ENCODE measurements at regions not wholly inside any gene's neighbourhood (a gene's known extent, or its start where the extent isn't known, plus 50 kb on each side); places are given as distances from the start of the nearest gene placed in this dataset.

DNA sequence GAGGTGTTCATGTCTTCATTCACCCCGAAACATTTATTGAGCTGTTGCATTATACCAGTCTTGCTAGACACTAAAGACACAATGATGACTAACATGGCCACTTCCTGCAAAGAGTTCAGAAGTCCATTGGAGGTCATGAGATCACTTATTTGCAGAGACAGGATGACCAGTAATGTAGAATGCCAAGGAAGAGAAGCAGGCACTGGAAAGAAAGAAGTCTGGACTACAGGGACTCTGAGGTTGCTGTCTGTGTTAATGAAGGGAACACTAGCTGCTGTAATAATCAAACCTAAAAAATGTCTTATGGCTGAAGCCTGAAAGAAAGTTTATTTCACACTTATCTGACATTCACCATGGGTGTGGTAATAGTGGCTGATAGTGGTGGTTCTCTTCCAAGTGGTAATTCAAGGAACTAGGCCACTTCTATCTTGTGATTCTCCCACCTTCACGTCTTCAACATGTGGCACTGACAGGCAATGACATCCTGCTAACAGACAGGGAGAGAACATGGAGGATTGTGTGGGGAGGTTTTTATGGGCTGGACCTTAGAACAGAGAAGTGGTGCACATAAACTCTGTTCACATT, 89.2 kb upstream of the MKLN1 start:
- WGBS (ENCODE audit: insufficient coverage), result no CpG with 5 or more reads among the region's 2 CpGs
- no peak overlapping the region for H2AFZ ChIP-seq (ENCODE audit: insufficient read depth, low read depth, low read length, poor library complexity, severe bottlenecking)
- intact Hi-C loops (cut with micrococcal nuclease), result no loop called here
- ATAC-seq (ENCODE audit: low read depth), result no peak
- ChIA-PET CTCF (no interaction called here), POLR2A (no interaction called here)
- no peak overlapping the region for H3K27ac ChIP-seq (ENCODE audit: low read length in 2 of 2)
- no peak overlapping the region for H3K4me3 Mint-ChIP-seq
- no peaks in the 10 kb centered on the region for H3K79me2 ChIP-seq (ENCODE audit: control insufficient read depth, insufficient read depth, low read length)
- no peak overlapping the region for H3K9ac ChIP-seq (ENCODE audit: low read length)
- no peak for DNase-seq
- TF ChIP-seq EZH2 (IDR thresholded peaks at IDR 0.05; ENCODE audit: borderline replicate concordance, insufficient read depth, low read depth, low read length, poor library complexity, severe bottlenecking), result no peak
- TF ChIP-seq, protein P1, sequence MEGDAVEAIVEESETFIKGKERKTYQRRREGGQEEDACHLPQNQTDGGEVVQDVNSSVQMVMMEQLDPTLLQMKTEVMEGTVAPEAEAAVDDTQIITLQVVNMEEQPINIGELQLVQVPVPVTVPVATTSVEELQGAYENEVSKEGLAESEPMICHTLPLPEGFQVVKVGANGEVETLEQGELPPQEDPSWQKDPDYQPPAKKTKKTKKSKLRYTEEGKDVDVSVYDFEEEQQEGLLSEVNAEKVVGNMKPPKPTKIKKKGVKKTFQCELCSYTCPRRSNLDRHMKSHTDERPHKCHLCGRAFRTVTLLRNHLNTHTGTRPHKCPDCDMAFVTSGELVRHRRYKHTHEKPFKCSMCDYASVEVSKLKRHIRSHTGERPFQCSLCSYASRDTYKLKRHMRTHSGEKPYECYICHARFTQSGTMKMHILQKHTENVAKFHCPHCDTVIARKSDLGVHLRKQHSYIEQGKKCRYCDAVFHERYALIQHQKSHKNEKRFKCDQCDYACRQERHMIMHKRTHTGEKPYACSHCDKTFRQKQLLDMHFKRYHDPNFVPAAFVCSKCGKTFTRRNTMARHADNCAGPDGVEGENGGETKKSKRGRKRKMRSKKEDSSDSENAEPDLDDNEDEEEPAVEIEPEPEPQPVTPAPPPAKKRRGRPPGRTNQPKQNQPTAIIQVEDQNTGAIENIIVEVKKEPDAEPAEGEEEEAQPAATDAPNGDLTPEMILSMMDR (IDR thresholded peaks at IDR 0.05), result no peak
- H3K9me3 Mint-ChIP-seq (ENCODE audit: insufficient read depth), result no peaks in the 10 kb centered on the region
- peaks cover 7% of the 10 kb centered on the region for H3K4me1 Mint-ChIP-seq
- no peak overlapping the region for H3K27ac Mint-ChIP-seq
- H3K27me3 ChIP-seq (replicated peaks in 1 of 4; ENCODE audit: control extremely low read depth in 1 of 4, control insufficient read depth in 3 of 4, insufficient read depth in 4 of 4, low read length in 3 of 4), result no peaks in the 10 kb centered on the region
- H3K9me3 ChIP-seq (ENCODE audit: control extremely low read depth in 1 of 3, control insufficient read depth in 2 of 3, insufficient read depth in 1 of 3, low read length in 2 of 3), result no peaks in the 10 kb centered on the region
- no peaks in the 10 kb centered on the region for H4K20me1 ChIP-seq (ENCODE audit: control insufficient read depth, insufficient read depth, low read length, poor library complexity, severe bottlenecking)
- no peaks in the 10 kb centered on the region for H3K4me1 ChIP-seq (ENCODE audit: control insufficient read depth in 2 of 2, insufficient read depth in 2 of 2, low read length in 2 of 2)
- no peaks in the 10 kb centered on the region for H3K27me3 Mint-ChIP-seq
- no peaks in the 10 kb centered on the region for H3K36me3 ChIP-seq (replicated peaks in 1 of 2; ENCODE audit: control extremely low read depth in 1 of 2, control insufficient read depth in 1 of 2, extremely low read depth in 1 of 2, insufficient read depth in 2 of 2, low read length in 1 of 2)
- H3K4me2 ChIP-seq (replicated peaks; ENCODE audit: low read depth, low read length, poor library complexity, severe bottlenecking), result no peak overlapping the region
- no peak overlapping the region for H3K4me3 ChIP-seq (ENCODE audit: control extremely low read depth in 1 of 5, extremely low read depth in 1 of 5, insufficient read depth in 1 of 5, low read depth in 2 of 5, low read length in 4 of 5)

DNA sequence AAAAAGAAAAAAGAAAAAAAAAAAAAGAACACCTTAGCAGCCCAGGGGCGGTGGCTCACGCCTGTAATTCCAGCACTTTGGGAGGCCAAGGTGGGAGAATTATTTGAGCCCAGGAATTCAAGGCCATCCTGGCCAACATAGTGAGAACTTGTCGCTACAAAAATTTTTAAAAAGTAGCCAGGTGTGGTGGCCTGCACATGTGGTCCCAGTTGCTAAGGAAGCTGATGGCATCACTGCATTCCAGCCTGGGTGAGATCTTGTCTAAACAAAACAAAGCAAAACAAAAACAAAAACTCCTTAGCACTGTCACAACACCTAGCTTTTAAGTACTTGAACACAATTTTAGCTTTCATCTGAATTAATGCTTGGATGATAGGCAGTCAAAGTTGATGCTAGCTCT, 86.3 kb upstream of the MKLN1 start:
- Histone ChIP-seq H3K27ac (ENCODE audit: low read length in 2 of 2) (no peak overlapping the region), H3K4me1 (ENCODE audit: control insufficient read depth in 2 of 2, insufficient read depth in 2 of 2, low read length in 2 of 2) (no peaks in the 10 kb centered on the region), H3K9me3 (ENCODE audit: control extremely low read depth in 1 of 3, control insufficient read depth in 2 of 3, insufficient read depth in 1 of 3, low read length in 2 of 3) (no peaks in the 10 kb centered on the region), H4K20me1 (ENCODE audit: control insufficient read depth, insufficient read depth, low read length, poor library complexity, severe bottlenecking) (no peaks in the 10 kb centered on the region), H3K27me3 (replicated peaks in 1 of 4; ENCODE audit: control extremely low read depth in 1 of 4, control insufficient read depth in 3 of 4, insufficient read depth in 4 of 4, low read length in 3 of 4) (no peaks in the 10 kb centered on the region), H3K9ac (ENCODE audit: low read length) (no peak overlapping the region), H2AFZ (ENCODE audit: insufficient read depth, low read depth, low read length, poor library complexity, severe bottlenecking) (no peak overlapping the region), H3K36me3 (replicated peaks in 1 of 2; ENCODE audit: control extremely low read depth in 1 of 2, control insufficient read depth in 1 of 2, extremely low read depth in 1 of 2, insufficient read depth in 2 of 2, low read length in 1 of 2) (no peaks in the 10 kb centered on the region), H3K4me3 (ENCODE audit: control extremely low read depth in 1 of 5, extremely low read depth in 1 of 5, insufficient read depth in 1 of 5, low read depth in 2 of 5, low read length in 4 of 5) (no peak overlapping the region), H3K79me2 (ENCODE audit: control insufficient read depth, insufficient read depth, low read length) (no peaks in the 10 kb centered on the region), H3K4me2 (replicated peaks; ENCODE audit: low read depth, low read length, poor library complexity, severe bottlenecking) (no peak overlapping the region)
- Mint-ChIP-seq H3K4me3 (no peak overlapping the region), H3K4me1 (no peaks in the 10 kb centered on the region), H3K9me3 (ENCODE audit: insufficient read depth) (no peaks in the 10 kb centered on the region), H3K27me3 (no peaks in the 10 kb centered on the region), H3K27ac (no peak overlapping the region)
- intact Hi-C loops (cut with micrococcal nuclease), result no loop called here
- no peak for ATAC-seq (ENCODE audit: low read depth)
- CTCF ChIA-PET, result no interaction called here
- TF ChIP-seq EZH2 (IDR thresholded peaks at IDR 0.05; ENCODE audit: borderline replicate concordance, insufficient read depth, low read depth, low read length, poor library complexity, severe bottlenecking), result no peak
- TF ChIP-seq, protein P1 (IDR thresholded peaks at IDR 0.05), result no peak
- no peak for DNase-seq
- POLR2A ChIA-PET, result no interaction called here
- WGBS (ENCODE audit: insufficient coverage), result 97% methylated on average over 3 of the region's 3 CpGs

Measured in B cell (primary cell).